Transverse colon (tissue), 4 donors: ENCODE measurements at regions not wholly inside any gene's neighbourhood (a gene's known extent, or its start where the extent isn't known, plus 50 kb on each side); places are given as distances from the start of the nearest gene placed in this dataset.

Experiments used
- POLR2A ChIP-seq: fragments of 450-650 bp; IDR thresholded peaks from one replicate; pipeline ENCODE4 v1.6.1; 2016; ENCODE audit warnings: antibody characterized with exemption, mild to moderate bottlenecking, moderate library complexity
- POLR2AphosphoS5 ChIP-seq, 3 donors: sonication (generic); formaldehyde crosslinking; IDR thresholded peaks; one replicate each; pipeline ENCODE4 v1.6.1; 2016; ENCODE audit warnings: antibody characterized with exemption in 3 of 3
- TF ChIP-seq, protein P1 (sequence below), 5 experiments: fragments of 200-600 bp in 3 of 5; fragments of 450-650 bp in 2 of 5; sonication (generic) in 3 of 5; IDR thresholded peaks; 1 replicate in 2 of 5; 2 replicates in 3 of 5; pipeline ENCODE4 v1.5.1; 2016 to 2017; ENCODE audit warnings: antibody characterized with exemption in 5 of 5, inconsistent platforms in 3 of 5, mild to moderate bottlenecking in 2 of 5, moderate library complexity in 1 of 5

DNA sequence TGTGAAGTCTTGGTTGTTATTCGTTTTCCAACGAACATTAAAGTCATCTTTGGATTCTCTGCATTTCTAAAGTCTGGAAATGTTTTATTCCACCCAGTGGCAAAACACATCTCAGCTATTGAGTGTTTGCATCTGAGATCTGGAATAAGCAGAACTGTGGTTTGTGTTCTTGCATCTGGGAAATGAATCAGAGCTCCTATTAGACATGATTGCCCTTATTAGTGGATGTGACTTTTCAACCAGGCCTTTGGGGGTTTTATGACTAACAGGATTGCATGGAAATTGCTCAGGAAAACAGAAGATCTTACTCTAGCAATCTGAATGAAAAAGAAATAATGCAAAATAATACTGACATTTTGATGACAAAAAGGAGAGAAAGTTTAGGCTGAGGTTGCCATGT lies 488.8 kb downstream of the IRS2 start:
- TF ChIP-seq, protein P1, sequence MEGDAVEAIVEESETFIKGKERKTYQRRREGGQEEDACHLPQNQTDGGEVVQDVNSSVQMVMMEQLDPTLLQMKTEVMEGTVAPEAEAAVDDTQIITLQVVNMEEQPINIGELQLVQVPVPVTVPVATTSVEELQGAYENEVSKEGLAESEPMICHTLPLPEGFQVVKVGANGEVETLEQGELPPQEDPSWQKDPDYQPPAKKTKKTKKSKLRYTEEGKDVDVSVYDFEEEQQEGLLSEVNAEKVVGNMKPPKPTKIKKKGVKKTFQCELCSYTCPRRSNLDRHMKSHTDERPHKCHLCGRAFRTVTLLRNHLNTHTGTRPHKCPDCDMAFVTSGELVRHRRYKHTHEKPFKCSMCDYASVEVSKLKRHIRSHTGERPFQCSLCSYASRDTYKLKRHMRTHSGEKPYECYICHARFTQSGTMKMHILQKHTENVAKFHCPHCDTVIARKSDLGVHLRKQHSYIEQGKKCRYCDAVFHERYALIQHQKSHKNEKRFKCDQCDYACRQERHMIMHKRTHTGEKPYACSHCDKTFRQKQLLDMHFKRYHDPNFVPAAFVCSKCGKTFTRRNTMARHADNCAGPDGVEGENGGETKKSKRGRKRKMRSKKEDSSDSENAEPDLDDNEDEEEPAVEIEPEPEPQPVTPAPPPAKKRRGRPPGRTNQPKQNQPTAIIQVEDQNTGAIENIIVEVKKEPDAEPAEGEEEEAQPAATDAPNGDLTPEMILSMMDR (IDR thresholded peaks at IDR 0.05) = no peak
- TF ChIP-seq POLR2AphosphoS5 (IDR thresholded peaks at IDR 0.05) (no peak), POLR2A (no peak)
